HL-60 (cell line): ENCODE measurements at regions not wholly inside any gene's neighbourhood (a gene's known extent, or its start where the extent isn't known, plus 50 kb on each side); places are given as distances from the start of the nearest gene placed in this dataset.

ENCODE experiments used
- GABPA ChIP-seq: IDR thresholded peaks from 2 replicates; pipeline ENCODE4 v1.6.1; 2012; ENCODE audit warnings: low read depth
- TF ChIP-seq, protein P1 (sequence below): IDR thresholded peaks from one replicate; pipeline ENCODE4 v1.5.1; 2011; ENCODE audit warnings: low read length, control low read depth, inconsistent platforms; ENCODE audit not compliant: insufficient read depth

DNA sequence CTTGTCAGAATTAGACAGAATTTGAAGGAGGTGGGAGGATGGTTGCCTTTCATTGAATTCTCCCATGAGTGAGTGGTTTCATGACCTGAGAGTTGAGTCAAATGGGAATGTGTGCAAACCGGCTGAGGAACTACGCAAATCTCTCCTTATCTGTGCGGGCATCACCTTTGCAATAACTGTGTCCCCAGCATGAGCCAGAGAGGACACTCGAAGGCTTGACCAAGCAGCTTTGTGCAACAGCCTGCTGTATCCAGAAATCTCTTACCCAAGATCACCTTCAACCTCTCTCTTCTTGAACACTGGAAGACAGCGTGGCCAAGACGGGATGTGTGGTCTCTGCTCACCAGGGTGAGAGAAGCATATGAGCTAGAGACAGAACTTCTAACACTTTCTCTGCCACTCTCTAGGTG lies 93.8 kb upstream of the IKZF1 start:
- TF ChIP-seq, protein P1, sequence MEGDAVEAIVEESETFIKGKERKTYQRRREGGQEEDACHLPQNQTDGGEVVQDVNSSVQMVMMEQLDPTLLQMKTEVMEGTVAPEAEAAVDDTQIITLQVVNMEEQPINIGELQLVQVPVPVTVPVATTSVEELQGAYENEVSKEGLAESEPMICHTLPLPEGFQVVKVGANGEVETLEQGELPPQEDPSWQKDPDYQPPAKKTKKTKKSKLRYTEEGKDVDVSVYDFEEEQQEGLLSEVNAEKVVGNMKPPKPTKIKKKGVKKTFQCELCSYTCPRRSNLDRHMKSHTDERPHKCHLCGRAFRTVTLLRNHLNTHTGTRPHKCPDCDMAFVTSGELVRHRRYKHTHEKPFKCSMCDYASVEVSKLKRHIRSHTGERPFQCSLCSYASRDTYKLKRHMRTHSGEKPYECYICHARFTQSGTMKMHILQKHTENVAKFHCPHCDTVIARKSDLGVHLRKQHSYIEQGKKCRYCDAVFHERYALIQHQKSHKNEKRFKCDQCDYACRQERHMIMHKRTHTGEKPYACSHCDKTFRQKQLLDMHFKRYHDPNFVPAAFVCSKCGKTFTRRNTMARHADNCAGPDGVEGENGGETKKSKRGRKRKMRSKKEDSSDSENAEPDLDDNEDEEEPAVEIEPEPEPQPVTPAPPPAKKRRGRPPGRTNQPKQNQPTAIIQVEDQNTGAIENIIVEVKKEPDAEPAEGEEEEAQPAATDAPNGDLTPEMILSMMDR, result no peak
- TF ChIP-seq GABPA, result no peak
